Body of pancreas (tissue), 4 donors: ENCODE measurements at regions not wholly inside any gene's neighbourhood (a gene's known extent, or its start where the extent isn't known, plus 50 kb on each side); places are given as distances from the start of the nearest gene placed in this dataset.

ENCODE experiments used
- ATAC-seq: fragments of 150-250 bp; one replicate; pipeline ENCODE4 v1.9.1; 2016
- DNase-seq, 4 donors: peaks; one replicate each; pipeline ENCODE4 v3.0.0-alpha.2; 2019
- H3K27ac ChIP-seq, 4 donors: fragments of 200-600 bp; sonication (generic); 1 replicate in 3 of 4; 2 replicates in 1 of 4; pipeline versions ENCODE4 v1.5.1 to v1.6.1; 2016 to 2019; ENCODE audit warnings: mild to moderate bottlenecking in 1 of 4, mixed read lengths in 1 of 4, moderate library complexity in 1 of 4
- H3K27me3 ChIP-seq, 2 donors: fragments of 200-600 bp; sonication (generic); one replicate each; pipeline ENCODE4 v1.6.0; 2016; ENCODE audit warnings: mild to moderate bottlenecking in 1 of 2
- H3K36me3 ChIP-seq, 2 donors: fragments of 200-600 bp; sonication (generic); replicated peaks in 1 of 2; 2 replicates each; pipeline ENCODE4 v1.5.1; 2016; ENCODE audit warnings: low read depth in 2 of 2; ENCODE audit not compliant: insufficient read depth in 1 of 2
- H3K4me1 ChIP-seq: fragments of 200-600 bp; sonication (generic); one replicate; pipeline ENCODE4 v1.6.0; 2016
- H3K4me3 ChIP-seq, 2 donors: fragments of 200-600 bp; sonication (generic); 1 replicate in 1 of 2; 2 replicates in 1 of 2; pipeline ENCODE4 v1.5.1; 2016 to 2019
- H3K9me3 ChIP-seq, 3 donors: fragments of 200-600 bp; sonication (generic); 1 replicate in 2 of 3; 2 replicates in 1 of 3; pipeline ENCODE4 v1.5.1; 2016
- CTCF ChIP-seq, 7 experiments: fragments of 450-650 bp in 4 of 7; fragments of 200-600 bp in 3 of 7; sonication (generic) in 3 of 7; IDR thresholded peaks; one replicate each; pipeline ENCODE4 v1.5.1; 2016 to 2019; ENCODE audit warnings: antibody characterized with exemption in 7 of 7
- POLR2A ChIP-seq, 3 donors: fragments of 450-650 bp; IDR thresholded peaks; one replicate each; pipeline ENCODE4 v1.6.1; 2016; ENCODE audit warnings: antibody characterized with exemption in 3 of 3, mild to moderate bottlenecking in 2 of 3
- WGBS, 2 donors: methylation state at CpG; one replicate each; pipeline ENCODE4 v1.1.5; 2017; 5-methylcytosine and 5-hydroxymethylcytosine counted together
- intact Hi-C: fragments of 100-400 bp; cut with DNase I; formaldehyde crosslinking; loops from one replicate; pipeline ENCODE4 v1.15.1; 2023

- H3K27ac ChIP-seq = no peak overlapping the region
- TF ChIP-seq CTCF (IDR thresholded peaks at IDR 0.05) (no peak), POLR2A (IDR thresholded peaks at IDR 0.05) (no peak)
- DNase-seq (no peak), ATAC-seq (no peak)
- H3K27me3 ChIP-seq = no peaks in the 10 kb centered on the region
- no peaks in the 10 kb centered on the region for H3K9me3 ChIP-seq
- intact Hi-C loops = no loop called here
- no peaks in the 10 kb centered on the region for H3K4me1 ChIP-seq
- WGBS, 2 donors = 37 to 40% methylated on average over 3 of the region's 3 CpGs
- H3K4me3 ChIP-seq = no peak overlapping the region
- H3K36me3 ChIP-seq = no peaks in the 10 kb centered on the region
Observed at GRCh38 chr18:24837066-24837465, 376.6 kb downstream of the HRH4 start.

GRCh38 chr18:24840051-24840450, 379.6 kb downstream of the HRH4 start:
- TF ChIP-seq POLR2A (IDR thresholded peaks at IDR 0.05) (no peak), CTCF (IDR thresholded peaks at IDR 0.05) (no peak)
- Histone ChIP-seq H3K27me3 (no peaks in the 10 kb centered on the region), H3K27ac (no peak overlapping the region), H3K9me3 (no peaks in the 10 kb centered on the region), H3K36me3 (no peaks in the 10 kb centered on the region), H3K4me1 (no peaks in the 10 kb centered on the region), H3K4me3 (no peak overlapping the region)
- intact Hi-C loops = no loop called here
- DNase-seq (no peak), ATAC-seq (no peak)
- WGBS, 2 donors = 66 to 67% methylated on average over 3 of the region's 3 CpGs

GRCh38 chr18:24840640-24841039, 380.2 kb downstream of the HRH4 start:
- Histone ChIP-seq H3K4me3 (no peak overlapping the region), H3K27ac (no peak overlapping the region), H3K9me3 (no peaks in the 10 kb centered on the region), H3K36me3 (no peaks in the 10 kb centered on the region), H3K27me3 (no peaks in the 10 kb centered on the region), H3K4me1 (no peaks in the 10 kb centered on the region)
- 52 to 63% methylated on average over 6 of the region's 6 CpGs for WGBS, 2 donors
- ATAC-seq (no peak), DNase-seq (no peak)
- intact Hi-C loops = no loop called here
- TF ChIP-seq CTCF (IDR thresholded peaks at IDR 0.05) (no peak), POLR2A (IDR thresholded peaks at IDR 0.05) (no peak)

- Histone ChIP-seq H3K4me3 (no peak overlapping the region), H3K36me3 (no peaks in the 10 kb centered on the region), H3K9me3 (no peaks in the 10 kb centered on the region), H3K4me1 (no peaks in the 10 kb centered on the region), H3K27me3 (no peaks in the 10 kb centered on the region), H3K27ac (no peak overlapping the region)
- DNase-seq (no peak), ATAC-seq (no peak)
- 65 to 79% methylated on average over 8 of the region's 8 CpGs for WGBS, 2 donors
- TF ChIP-seq POLR2A (IDR thresholded peaks at IDR 0.05) (no peak), CTCF (IDR thresholded peaks at IDR 0.05) (no peak)
- intact Hi-C loops = no loop called here
Observed at GRCh38 chr18:24841536-24841935, 381.1 kb downstream of the HRH4 start.

GRCh38 chr18:24843123-24843522, 382.7 kb downstream of the HRH4 start:
- intact Hi-C loops = no loop called here
- TF ChIP-seq CTCF (IDR thresholded peaks at IDR 0.05) = no peak
- TF ChIP-seq POLR2A (IDR thresholded peaks at IDR 0.05) = no peak
- 82 to 87% methylated on average over 1 of the region's 1 CpG for WGBS, 2 donors
- ATAC-seq = no peak
- H3K9me3 ChIP-seq = no peaks in the 10 kb centered on the region
- no peak overlapping the region for H3K4me3 ChIP-seq
- no peak for DNase-seq
- H3K27ac ChIP-seq = no peak overlapping the region
- H3K36me3 ChIP-seq = no peaks in the 10 kb centered on the region
- H3K4me1 ChIP-seq = no peaks in the 10 kb centered on the region
- H3K27me3 ChIP-seq = no peaks in the 10 kb centered on the region
